ENCODE measurements at regions not wholly inside any gene's neighbourhood (a gene's known extent, or its start where the extent isn't known, plus 50 kb on each side); places are given as distances from the start of the nearest gene placed in this dataset.

DNA sequence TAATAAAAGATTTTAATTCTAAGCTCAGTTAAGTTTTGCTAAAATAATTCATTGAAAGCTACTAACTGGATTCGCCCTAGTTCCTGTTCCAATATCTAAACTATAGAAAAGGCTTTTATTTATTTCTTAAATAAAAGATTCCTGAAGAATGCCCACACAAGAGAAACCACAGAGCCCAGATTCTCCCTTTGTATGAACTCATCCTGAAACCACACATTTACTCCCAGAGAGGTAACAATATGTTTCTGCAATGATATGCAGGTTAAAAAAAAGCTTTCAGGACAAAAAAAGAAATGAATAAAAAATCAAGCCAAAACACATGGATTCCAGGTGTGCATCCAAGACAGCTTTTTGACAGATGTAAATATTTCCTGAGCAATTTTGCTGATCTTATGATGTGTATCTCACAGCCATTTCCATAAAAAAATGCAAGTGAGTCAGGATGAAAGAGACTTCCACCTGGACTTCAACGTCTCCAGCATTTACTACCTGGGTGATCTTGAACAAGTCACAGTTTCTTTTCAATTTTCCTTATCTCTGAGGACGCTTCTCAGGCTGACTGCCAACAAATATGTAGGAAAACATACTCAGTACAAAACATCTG, 234.4 kb upstream of the FAT1 start (continued):
- TF ChIP-seq BCL11A (IDR thresholded peaks at IDR 0.05; ENCODE audit: low read depth in 2 of 2, low read length in 2 of 2) (no peak), CHD2 (IDR thresholded peaks at IDR 0.05; ENCODE audit: low read length) (no peak), TBP (IDR thresholded peaks at IDR 0.05; ENCODE audit: low read depth, low read length) (no peak), ASH2L (IDR thresholded peaks at IDR 0.05; ENCODE audit: low read length) (no peak), CTBP2 (IDR thresholded peaks at IDR 0.05; ENCODE audit: borderline replicate concordance, insufficient read depth, insufficient read length, low read length) (no peak), SAP30 (IDR thresholded peaks at IDR 0.05; ENCODE audit: insufficient read depth, insufficient replicate concordance, low read length) (no peak)

Measured in H1 (cell line).